NCI-H446 (cell line): ENCODE measurements at regions not wholly inside any gene's neighbourhood (a gene's known extent, or its start where the extent isn't known, plus 50 kb on each side); places are given as distances from the start of the nearest gene placed in this dataset.

Experiments used
- DNase-seq, 2 experiments: peaks; one replicate each; lab custom pipeline; 2025; lab: John Stamatoyannopoulos, UW

DNA sequence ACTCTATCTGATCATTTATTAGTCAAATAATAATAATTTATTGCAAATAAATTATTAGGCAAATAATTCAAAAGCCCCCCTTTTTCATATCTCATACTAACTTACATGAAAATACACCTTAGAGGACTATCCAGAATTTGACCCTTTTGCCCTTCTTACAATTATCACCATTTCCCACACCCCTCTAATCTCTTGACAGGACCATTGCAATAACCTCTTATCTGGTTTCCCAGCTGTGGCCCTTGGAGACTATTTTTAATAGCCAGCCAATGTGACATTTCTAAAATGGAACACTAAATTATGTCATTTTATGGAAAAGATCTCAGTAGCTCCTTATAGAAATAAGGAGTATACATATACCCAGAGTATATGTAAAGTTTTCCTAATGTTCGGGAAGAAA, 588.4 kb upstream of the COX7C start:
- DNase-seq, result no peak

DNA sequence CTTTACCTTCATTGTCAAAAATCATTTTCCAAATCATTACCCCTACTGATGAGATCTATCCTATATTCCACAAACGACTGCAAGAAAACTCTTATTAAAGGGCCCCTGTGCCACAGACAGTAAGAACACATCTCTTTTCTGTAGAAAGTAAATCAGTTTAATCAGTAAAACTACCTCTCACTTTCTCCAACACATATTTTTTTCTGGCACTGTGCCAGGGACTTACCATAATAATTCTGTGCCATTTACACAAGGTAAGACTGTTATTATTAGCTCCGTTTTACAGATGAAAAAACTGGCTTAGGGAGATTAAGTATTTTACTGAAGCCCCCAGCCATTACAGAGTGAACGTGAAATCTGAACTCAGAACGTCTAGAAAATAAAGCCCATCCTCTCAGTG, 587.0 kb upstream of the COX7C start:
- DNase-seq, result no peak

DNA sequence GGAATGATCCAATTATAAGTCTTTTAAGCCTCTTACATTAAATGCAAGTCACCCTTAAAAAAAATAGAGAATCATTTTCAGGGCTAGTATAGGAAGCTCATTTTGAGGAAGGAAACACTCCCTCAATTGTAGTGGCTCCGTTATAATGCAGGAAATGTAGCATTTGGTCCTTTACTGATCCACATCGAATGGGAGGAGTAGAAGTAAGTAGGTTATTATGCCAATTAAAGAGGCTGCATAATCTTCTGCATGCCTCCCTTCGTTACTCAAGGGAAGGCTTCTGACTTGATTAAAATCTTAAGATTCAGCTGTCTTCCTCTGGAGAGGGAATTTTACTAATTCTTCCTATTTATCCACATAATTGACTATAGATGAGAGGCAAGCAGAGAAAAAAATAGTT, 579.2 kb upstream of the COX7C start:
- no peak for DNase-seq

DNA sequence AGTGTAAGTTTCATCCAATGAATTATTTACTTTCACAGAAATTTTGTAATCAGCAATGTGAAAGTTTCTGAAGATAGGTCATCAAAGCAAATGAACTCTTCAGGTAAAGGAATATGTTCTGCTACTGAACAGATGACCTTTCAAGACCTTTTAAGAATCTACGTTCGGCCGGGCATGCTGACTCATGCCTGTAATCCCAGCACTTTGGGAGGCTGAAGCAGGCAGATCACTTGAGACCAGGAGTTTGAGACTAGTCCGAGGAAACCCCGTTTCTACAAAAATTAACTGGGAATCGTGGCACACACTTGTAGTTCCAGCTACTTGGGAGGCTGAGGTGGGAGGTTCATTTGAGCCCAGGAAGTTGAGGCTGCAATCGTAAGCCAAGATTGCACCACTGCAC, 578.4 kb upstream of the COX7C start:
- no peak for DNase-seq

DNA sequence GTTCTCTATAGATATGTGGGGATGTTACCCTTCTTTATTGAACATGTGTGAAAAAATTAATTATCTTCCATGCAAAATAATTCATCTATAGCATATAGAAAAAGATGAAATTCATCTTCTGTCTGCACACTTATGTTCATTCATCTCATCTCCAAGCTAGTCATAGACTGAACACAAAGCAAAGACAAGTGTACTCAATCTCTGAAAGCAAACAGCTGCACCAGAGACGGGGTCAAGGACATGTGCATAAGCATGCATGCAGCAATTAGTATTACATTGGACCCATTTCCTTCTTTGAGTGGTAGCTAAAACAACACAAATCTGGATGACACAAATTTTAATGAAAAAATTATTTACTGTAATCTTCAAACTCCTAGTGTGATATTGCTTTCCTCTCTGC, 547.0 kb upstream of the COX7C start:
- no peak for DNase-seq

DNA sequence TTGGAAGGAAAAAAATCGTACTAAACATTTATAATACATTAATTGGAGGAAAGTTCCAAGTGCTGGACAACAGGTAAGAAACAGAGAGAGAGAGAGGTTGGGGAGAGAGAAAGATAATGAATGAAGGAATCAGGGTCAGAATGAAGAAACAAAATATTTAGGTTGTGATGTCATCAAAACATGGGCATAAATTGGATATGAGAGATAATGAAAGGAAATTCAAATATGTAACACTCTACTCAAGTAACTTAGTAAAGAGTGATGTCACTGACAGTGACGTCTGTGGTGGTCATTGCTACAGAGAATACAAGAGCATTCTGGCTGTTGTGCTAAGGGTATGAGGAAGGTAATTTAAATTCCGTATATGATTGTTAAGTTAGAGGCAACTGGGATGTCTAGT, 543.4 kb upstream of the COX7C start:
- DNase-seq, result no peak

DNA sequence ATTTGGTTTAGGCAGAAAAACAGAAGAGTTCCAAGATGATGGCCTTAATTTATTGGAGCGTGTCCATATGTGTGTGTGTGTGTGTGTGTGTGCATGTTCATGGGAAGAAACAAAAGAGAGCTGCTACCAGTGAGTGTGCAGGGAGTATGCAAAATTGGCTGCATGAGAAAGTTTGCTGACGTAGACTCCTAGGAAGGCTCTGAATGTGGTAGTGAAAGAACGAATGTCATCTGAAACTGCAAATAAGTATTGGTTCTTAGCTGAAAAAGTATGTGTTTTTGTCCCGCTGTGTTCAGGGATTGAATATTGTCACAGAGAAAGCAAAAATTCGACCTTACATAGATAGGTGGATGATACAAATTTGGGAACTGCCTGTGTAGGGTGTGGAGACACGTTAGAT, 542.6 kb upstream of the COX7C start:
- no peak for DNase-seq

DNA sequence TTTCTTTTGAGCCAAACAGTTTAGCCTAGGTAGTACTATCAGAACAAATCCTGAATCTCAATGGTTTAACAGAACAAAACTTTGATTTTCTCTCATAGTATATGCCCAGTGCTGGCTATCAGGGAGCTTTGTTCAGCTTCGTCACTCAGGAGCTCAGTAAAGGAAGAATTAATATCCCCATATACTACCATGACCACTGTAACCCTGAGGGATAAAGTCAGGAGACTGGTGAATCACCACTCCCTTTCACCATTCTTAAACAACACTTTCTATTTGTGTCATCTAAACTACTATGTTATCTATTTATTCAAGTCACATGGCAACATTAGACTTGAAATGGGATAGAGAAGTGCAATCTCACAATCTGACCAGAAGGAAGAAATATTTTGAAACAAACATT, 522.6 kb upstream of the COX7C start:
- DNase-seq, result no peak

DNA sequence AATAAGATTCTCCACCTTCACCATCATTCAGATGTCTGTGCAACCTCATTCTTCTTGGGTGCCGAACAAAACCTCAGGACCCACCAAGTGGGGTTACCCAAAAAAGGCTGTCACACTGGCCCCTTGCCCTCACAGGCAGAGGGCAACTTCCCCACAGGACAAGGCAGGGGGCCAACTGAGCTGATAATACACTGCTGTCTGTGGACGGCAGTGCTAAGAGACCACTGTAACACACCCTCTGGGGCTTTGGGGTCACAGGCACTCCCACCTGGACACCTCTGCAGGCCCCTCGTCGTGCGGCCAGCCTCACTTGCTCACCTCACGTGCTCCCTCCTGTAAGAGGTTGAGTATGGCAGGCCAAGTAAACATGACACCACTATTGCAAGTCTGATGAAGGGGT, 515.8 kb upstream of the COX7C start:
- DNase-seq, result no peak

DNA sequence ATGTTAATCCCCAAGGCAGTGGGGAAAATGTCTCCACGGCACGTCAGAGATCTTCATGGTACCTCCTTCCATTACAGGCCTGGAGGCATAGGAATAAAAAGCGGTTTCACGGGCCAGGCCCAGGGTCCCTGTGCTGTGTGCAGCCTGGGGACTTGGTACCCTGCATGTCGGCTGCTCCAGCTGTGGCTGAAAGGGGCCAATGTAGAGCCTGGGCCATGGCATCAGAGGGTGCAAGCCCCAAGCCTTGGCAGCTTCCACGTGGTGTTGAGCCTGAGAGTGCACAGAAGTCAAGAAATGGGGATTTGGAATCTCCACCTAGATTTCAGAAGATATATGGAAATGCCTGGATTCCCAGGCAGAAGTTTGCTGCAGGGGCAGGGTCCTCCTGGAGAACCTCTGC, 508.9 kb upstream of the COX7C start:
- no peak for DNase-seq

DNA sequence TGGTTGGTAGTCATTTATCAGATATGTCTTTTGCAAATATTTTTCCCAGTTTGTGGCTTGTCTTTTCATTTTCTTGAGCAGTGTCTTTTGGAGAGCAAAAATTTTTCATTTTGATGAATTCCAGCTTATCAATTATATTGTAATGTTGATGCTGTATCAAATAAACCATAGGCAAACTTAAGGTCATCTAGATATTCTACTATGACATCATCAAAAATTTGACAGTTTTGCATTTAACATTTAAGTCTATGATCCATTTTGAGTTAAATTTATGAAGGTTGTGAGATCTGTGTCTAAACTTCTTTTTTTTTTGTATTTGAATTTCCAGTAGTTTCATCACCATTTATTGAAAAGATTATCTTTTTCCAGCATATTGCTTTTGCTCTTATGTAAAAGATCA, 505.5 kb upstream of the COX7C start:
- DNase-seq, result no peak

DNA sequence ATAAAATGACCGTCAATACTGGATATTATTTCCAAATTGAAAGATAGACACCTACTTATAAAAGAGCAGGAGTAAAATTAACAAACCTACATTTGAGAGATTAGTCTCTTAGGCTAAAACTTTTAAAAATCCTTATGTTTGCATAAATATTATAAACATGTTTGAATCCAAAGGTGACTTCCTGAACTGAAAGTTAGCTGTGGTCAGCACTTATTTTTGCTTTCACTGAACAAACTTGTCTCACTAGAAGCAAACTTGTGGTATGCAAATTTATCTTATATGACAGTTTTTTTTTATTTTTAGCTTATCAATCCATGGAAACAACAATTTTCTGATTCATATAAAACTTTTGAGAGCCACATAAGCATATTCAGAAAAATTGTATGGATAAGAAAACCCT, 502.6 kb upstream of the COX7C start:
- no peak for DNase-seq

DNA sequence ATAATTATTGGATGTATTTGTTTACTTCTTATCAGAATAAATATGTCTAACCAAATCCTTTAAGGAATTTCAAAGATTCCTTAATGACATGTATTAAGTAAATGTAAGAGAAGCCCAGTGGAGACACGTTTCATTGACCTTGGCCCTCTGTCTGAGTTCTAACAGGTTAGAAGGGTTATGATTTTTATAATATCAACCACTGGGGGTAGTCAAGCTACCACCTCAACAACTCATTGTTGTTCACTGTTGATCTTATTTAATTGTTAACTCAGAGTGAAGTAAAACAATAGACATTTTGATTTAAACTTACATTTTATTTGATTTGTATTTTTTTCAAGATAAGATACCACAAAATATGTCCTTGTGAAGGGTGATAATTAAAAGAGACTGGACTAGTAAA, 499.2 kb upstream of the COX7C start:
- no peak for DNase-seq

DNA sequence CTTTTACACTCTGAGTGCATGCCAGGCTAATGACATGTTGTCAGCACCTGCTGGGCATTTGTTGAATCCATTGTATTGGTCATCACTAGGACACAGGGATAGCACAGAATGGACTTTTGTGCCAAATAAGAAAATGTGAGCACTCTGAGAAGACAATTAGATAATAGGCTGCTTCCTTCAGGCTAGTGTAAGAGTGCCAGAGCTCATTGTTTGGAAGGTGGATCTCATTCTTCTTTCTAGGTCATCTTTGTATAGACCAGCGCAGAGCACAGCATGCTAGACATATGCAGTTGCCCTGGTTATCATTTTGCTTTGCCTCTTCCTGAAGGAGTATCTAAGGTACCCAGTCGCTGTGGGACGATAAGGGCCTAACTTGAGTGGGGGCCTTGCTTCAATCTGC, 493.4 kb upstream of the COX7C start:
- DNase-seq, result no peak

DNA sequence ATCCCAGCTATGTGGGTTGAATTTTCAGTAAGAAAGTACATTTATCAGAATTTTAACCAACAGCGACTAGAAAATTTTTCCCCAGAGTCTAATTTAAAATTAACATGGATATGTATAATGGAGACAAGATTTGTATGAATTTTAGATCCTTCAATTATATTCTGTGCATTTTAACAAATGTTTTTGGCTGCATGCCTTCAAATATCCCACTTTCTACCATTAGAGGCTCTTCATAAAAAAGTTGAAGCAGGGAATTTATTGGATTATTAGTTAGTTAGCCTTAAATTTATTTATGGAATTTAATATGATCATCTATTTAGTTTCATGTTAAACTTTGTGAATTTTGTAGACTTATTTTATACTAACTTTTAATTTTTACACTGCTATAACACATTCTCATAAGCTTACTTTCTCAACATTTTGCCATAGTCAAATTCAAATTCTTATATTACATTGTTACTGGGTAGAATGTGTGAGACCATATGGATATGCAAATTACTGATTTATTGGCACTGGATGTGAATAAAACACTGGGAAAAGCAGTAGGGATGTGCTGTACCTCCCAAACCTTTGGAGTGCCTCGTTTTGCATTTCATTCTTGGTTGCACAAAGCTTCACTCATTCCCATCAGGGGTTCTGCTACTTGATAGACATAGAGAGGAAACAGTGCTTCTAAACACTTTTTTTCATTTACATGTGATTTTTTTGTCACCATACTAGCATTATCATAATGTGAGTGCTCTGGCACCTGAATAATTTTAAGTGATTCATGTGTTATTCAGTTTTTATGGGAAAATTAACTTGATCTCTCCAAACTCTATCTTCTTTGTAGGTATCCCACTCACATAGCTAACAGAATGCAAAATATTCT, 491.8 kb upstream of the COX7C start:
- DNase-seq, result no peak

DNA sequence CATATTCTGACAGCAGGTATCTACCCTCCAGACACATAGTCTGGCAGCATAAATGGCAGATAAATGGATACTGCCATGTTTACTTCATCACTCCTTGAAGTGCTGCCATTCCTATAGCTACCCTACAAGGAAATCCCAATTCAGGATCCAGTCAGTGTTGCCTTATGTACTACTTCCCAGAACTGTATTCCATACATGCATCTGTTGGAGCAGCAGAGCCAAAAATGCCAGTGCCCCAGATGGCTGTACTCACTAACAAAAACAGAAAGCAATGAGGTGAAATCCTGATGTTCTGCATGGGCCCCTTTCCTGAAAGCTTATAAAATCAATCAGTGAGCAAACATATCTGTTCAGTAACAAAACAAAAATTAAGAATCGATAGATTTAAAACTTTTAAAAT, 490.0 kb upstream of the COX7C start:
- DNase-seq, result peak in 1 of 2 experiments; percentile 76

DNA sequence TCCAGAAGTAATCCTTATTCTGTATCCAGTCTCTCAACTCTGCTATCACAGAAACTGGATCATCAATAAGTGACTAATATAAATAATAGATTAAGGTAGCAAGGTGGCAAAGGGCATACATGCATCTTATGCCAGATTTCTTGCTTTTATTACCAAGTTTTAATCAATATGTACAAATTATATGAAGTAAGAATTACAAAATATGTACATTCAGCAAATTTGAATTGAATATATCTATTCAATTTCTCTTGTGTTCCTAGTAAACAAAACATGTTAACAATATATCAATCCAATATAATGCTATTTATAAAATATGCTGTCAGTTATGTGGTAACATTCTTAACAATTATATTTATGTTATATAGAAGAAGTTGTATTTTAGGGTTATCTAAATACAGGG, 488.7 kb upstream of the COX7C start:
- DNase-seq, result no peak

DNA sequence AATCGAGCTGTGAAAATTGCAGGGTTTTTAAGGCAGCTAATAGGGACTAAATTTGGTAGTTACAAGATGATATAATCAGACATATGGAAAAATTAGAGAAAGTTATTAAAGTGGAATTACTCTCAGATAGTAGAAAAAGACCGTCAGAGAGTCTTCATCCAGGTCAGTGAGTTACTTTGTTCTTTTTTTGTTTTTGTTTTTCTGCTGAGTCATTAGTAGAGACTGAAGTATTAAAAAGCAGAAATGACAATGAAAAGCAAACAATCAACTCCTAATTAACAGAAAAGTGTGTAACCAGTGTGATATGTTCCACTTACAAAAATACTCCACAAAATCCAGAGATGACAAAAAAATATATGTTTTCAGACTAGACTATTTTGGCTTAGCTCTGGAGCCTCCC, 480.4 kb upstream of the COX7C start:
- DNase-seq, result no peak

DNA sequence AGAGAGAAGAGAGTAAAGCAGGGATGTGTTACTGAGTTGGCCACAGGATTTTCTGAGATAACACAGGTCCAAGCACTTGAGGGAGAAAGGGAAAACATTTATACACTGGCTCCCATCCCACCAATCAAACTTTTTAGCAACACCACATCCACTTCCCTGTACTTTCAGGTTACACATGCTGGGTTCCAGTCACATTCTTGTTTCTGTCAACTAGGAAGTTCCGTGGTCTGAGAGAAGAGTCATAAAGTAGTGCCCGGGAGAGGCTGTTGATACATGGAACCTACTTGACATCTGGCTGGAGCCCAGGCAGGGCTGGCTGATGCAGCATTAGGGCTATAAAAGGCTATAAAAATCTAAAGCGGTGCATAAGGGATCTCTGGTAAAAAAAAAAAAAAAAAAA, 473.9 kb upstream of the COX7C start:
- DNase-seq, result no peak

DNA sequence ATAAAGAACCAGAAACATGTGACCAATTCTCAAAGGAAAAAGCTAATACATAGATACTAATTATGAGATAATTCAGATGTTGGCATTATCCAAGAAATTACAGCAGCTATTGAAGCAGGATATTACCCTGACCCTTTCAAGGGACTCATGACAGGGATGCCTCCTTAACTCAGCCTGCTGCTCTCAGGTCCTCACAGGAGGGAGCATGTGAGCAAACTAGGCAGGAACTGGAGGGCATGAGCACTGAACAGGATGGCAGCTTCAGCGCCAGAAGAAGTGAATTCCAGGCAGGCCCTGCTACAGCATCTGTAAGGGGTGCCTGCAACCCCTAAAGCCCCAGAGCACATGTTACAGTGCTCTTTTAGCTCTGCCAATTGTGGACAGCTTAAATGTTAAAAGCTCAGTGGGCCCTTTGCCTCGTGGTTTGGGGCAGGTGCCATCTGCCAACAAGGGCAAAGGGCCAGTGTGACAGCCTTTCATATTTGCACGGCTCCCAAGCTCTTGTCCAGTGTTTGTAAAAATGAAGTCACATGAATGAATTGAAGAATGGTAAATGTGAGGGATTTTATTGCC, 464.7 kb upstream of the COX7C start:
- DNase-seq, result peak in 1 of 2 experiments; percentile 51

DNA sequence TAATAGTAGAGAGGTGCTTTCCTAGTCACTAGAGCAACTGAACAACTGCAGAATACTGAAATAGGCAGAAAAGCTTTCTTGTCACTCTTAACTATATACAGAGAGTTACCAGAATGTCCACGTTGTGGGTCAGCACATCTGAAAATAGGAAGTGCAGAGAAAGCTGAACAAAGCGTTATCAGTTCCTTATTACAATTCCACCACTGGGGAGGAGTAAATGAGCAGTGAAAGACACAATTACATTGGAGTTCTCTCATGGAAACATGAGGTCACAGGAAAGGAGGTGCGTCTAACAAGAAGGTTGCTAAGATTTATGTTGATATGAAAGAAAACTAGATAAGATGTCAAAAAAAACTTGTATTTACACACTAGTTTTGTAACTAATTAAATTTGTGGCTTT, 461.9 kb upstream of the COX7C start:
- DNase-seq, result no peak

DNA sequence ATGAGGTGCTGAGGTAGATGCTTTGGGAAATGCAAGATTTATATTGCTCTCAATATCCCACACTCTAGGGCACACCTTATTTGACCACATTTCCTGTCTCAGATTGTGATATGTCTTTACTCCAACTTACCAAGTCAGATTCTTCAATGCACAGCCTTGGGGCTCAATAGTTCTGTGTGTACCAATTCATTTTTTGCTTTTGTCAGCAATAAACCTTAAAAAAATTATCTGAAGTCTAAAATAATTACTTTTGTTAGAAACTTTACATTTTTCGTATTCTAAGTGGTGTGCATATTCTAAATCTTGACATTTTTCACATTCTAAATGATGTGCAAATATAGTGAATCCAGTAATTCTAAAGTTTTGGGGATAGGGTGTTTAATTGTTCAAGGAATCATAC, 447.5 kb upstream of the COX7C start:
- DNase-seq, result no peak

DNA sequence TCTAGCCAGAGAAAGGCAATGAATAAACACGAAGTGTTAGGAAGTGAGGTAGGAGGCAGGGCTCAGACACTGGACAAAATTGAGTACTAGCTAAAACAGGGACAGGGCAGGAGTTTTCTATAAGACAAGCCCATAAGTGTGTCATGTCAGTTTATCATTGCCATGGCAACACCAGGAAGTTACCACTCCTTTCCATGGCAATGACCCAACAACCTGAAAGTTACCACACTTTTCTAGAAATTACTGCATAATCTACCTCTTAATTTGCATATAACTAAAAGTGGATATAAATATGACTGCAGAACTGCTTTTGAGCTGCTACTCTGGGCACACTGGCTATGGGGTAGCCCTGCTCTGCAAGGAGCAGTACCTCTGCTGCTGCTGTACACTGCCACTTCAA, 442.5 kb upstream of the COX7C start:
- no peak for DNase-seq

DNA sequence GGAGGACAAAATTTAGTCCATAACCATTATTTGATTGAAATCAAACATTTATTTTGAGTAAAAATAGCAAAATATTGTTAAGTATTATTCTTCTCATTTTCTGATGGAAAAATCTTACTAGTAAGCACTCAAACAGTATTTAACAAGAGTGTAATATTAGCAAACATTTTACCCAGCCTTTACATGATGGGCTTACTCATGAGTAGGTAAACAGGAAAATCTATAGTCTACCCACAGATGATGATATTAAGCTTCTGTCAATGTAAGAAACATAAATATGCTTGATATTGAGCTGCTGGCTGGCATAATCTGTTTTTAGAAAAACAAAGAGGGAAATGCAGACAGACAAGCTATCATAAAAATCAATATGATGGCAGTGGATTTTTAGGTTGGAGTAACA, 418.5 kb upstream of the COX7C start:
- no peak for DNase-seq
